ENCODE measurements at regions not wholly inside any gene's neighbourhood (a gene's known extent, or its start where the extent isn't known, plus 50 kb on each side); places are given as distances from the start of the nearest gene placed in this dataset.

- DNase-seq (ENCODE audit: low read depth, low spot score), result no peak
These were observed 185.7 kb downstream of the IRX5 start for GRCh38 chr16:55116165-55116920.

GRCh38 chr16:55118701-55119260 lies 188.1 kb downstream of the IRX5 start:
- no peak for DNase-seq (ENCODE audit: low read depth, low spot score)

GRCh38 chr16:55120408-55120807 lies 189.7 kb downstream of the IRX5 start:
- no peak for DNase-seq (ENCODE audit: low read depth, low spot score)

- DNase-seq (ENCODE audit: low read depth, low spot score), result no peak
These were observed 190.2 kb downstream of the IRX5 start for GRCh38 chr16:55120826-55121225.

- no peak for DNase-seq (ENCODE audit: low read depth, low spot score)
These were observed 193.0 kb downstream of the IRX5 start for GRCh38 chr16:55123652-55124051.

- DNase-seq (ENCODE audit: low read depth, low spot score), result no peak
These were observed 195.2 kb downstream of the IRX5 start for GRCh38 chr16:55125818-55126385.

- DNase-seq (ENCODE audit: low read depth, low spot score), result no peak
These were observed 195.8 kb downstream of the IRX5 start for GRCh38 chr16:55126456-55126855.

- no peak for DNase-seq (ENCODE audit: low read depth, low spot score)
These were observed 193.5 kb upstream of the IRX6 start for GRCh38 chr16:55130456-55130855.

GRCh38 chr16:55130911-55131310 lies 193.1 kb upstream of the IRX6 start:
- DNase-seq (ENCODE audit: low read depth, low spot score), result no peak

- DNase-seq (ENCODE audit: low read depth, low spot score), result no peak
These were observed 190.3 kb upstream of the IRX6 start for GRCh38 chr16:55133654-55134053.

- no peak for DNase-seq (ENCODE audit: low read depth, low spot score)
These were observed 187.4 kb upstream of the IRX6 start for GRCh38 chr16:55136356-55137150.

- DNase-seq (ENCODE audit: low read depth, low spot score), result no peak
These were observed 185.7 kb upstream of the IRX6 start for GRCh38 chr16:55138298-55138697.

- DNase-seq (ENCODE audit: low read depth, low spot score), result no peak
These were observed 181.6 kb upstream of the IRX6 start for GRCh38 chr16:55142405-55142804.

- DNase-seq (ENCODE audit: low read depth, low spot score), result no peak
These were observed 179.4 kb upstream of the IRX6 start for GRCh38 chr16:55144651-55145050.

- DNase-seq (ENCODE audit: low read depth, low spot score), result no peak
These were observed 178.0 kb upstream of the IRX6 start for GRCh38 chr16:55145771-55146603.

GRCh38 chr16:55146966-55147365 lies 177.0 kb upstream of the IRX6 start:
- no peak for DNase-seq (ENCODE audit: low read depth, low spot score)

GRCh38 chr16:55147396-55147795 lies 176.6 kb upstream of the IRX6 start:
- DNase-seq (ENCODE audit: low read depth, low spot score), result no peak

- no peak for DNase-seq (ENCODE audit: low read depth, low spot score)
These were observed 174.4 kb upstream of the IRX6 start for GRCh38 chr16:55149622-55150021.

GRCh38 chr16:55151561-55152305 lies 172.3 kb upstream of the IRX6 start:
- no peak for DNase-seq (ENCODE audit: low read depth, low spot score)

- no peak for DNase-seq (ENCODE audit: low read depth, low spot score)
These were observed 171.1 kb upstream of the IRX6 start for GRCh38 chr16:55152875-55153390.
